ENCODE measurements at regions not wholly inside any gene's neighbourhood (a gene's known extent, or its start where the extent isn't known, plus 50 kb on each side); places are given as distances from the start of the nearest gene placed in this dataset.

DNA sequence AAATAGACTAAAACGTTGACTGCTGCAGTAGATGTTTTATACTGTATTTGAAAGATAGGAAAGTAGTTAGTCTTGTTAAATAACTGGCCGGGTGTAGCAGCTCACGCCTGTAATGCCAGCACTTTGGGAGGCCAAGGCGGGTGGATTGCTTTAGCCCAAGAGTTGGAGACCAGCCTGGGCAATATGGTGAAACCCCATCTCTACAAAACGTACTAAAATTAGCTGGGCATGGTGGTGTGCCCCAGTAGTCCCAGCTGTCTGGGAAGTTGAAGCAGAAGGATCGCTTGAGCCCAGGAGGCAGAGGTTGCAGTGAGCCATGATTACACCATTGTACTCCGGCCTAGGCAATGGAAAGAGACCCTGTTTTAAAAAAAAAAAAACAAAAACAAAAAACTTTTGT is 60.5 kb upstream of the ULK4 start:
- TF ChIP-seq EZH2 (IDR thresholded peaks at IDR 0.05; ENCODE audit: insufficient read depth, poor library complexity, severe bottlenecking) (no peak), EZH2phosphoT487 (IDR thresholded peaks at IDR 0.05; ENCODE audit: insufficient read depth, low read depth) (no peak)
